ENCODE measurements at regions not wholly inside any gene's neighbourhood (a gene's known extent, or its start where the extent isn't known, plus 50 kb on each side); places are given as distances from the start of the nearest gene placed in this dataset.

DNA sequence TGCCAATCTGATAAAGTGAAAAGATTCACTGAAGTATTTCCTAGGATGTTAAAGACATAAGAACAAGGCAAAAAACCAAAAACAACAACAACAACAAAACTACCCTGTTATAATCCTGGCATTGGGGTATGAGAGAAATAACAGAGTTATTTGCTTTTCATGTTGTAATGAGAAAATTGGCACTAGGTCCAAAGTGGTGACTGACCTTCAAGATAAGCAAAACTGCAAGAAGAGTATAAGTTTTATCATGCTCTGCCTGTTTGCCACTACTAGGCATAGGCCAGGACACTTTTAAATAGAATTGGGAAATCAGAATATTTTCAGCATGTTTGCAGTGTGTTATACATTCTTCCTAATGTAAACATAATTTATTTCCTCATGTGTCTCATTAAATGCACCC lies 140.1 kb upstream of the CPM start:
- H2AK5ac ChIP-seq (ENCODE audit: low read length, severe bottlenecking), result no peak overlapping the region
- H4K8ac ChIP-seq (ENCODE audit: low read length), result no peak overlapping the region
- no peak overlapping the region for H2BK15ac ChIP-seq (ENCODE audit: low read depth, poor library complexity, severe bottlenecking)
- no peaks in the 10 kb centered on the region for H3K36me3 ChIP-seq (ENCODE audit: control insufficient read depth in 1 of 2, insufficient read depth in 2 of 2, low read depth in 1 of 2, low read length in 2 of 2)
- H3K4me1 ChIP-seq (ENCODE audit: control insufficient read depth, insufficient read depth, low read depth, low read length), result peaks cover 3% of the 10 kb centered on the region
- H3K4ac ChIP-seq (ENCODE audit: low read depth in 1 of 2, low read length in 2 of 2), result no peak overlapping the region
- H4K91ac ChIP-seq (ENCODE audit: low read length), result no peak overlapping the region
- H3K4me2 ChIP-seq (ENCODE audit: low read length, poor library complexity, severe bottlenecking), result no peak overlapping the region
- H3K4me3 ChIP-seq (ENCODE audit: insufficient read depth in 1 of 2, low read depth in 1 of 2, low read length in 2 of 2), result no peak overlapping the region
- H2BK5ac ChIP-seq (ENCODE audit: low read depth, low read length, poor library complexity, severe bottlenecking), result no peak overlapping the region
- H3K27me3 ChIP-seq (ENCODE audit: control insufficient read depth in 1 of 2, insufficient read depth in 1 of 2, low read length in 2 of 2), result no peaks in the 10 kb centered on the region
- H3K27ac ChIP-seq (ENCODE audit: low read length, poor library complexity, severe bottlenecking), result no peak overlapping the region
- H3K18ac ChIP-seq (ENCODE audit: low read depth in 1 of 2, low read length in 2 of 2), result no peak overlapping the region
- no peak overlapping the region for H2BK120ac ChIP-seq (ENCODE audit: low read depth, low read length)
- H3K79me1 ChIP-seq (replicated peaks; ENCODE audit: low read length, poor library complexity, severe bottlenecking), result no peaks in the 10 kb centered on the region
- no peak overlapping the region for H3K9ac ChIP-seq (ENCODE audit: low read length)
- no peak overlapping the region for H2BK12ac ChIP-seq (ENCODE audit: low read length in 2 of 2)
- DNase-seq, result no peak
- H3K23ac ChIP-seq (ENCODE audit: low read length in 2 of 2), result no peak overlapping the region
- no peak overlapping the region for H2AFZ ChIP-seq (ENCODE audit: low read depth, low read length)
- no peak overlapping the region for H3K14ac ChIP-seq (ENCODE audit: low read length in 2 of 2)
- H3K9me3 ChIP-seq (ENCODE audit: control insufficient read depth, low read length), result no peaks in the 10 kb centered on the region

- Histone ChIP-seq H3K14ac (ENCODE audit: low read length in 2 of 2) (no peak overlapping the region), H3K4ac (ENCODE audit: low read depth in 1 of 2, low read length in 2 of 2) (no peak overlapping the region), H2AK5ac (ENCODE audit: low read length, severe bottlenecking) (no peak overlapping the region), H3K9ac (ENCODE audit: low read length) (no peak overlapping the region), H3K27ac (ENCODE audit: low read length, poor library complexity, severe bottlenecking) (no peak overlapping the region), H2AFZ (ENCODE audit: low read depth, low read length) (no peak overlapping the region), H3K4me2 (ENCODE audit: low read length, poor library complexity, severe bottlenecking) (no peak overlapping the region), H3K79me1 (replicated peaks; ENCODE audit: low read length, poor library complexity, severe bottlenecking) (no peaks in the 10 kb centered on the region), H3K18ac (ENCODE audit: low read depth in 1 of 2, low read length in 2 of 2) (no peak overlapping the region), H3K27me3 (ENCODE audit: control insufficient read depth in 1 of 2, insufficient read depth in 1 of 2, low read length in 2 of 2) (no peaks in the 10 kb centered on the region), H2BK120ac (ENCODE audit: low read depth, low read length) (no peak overlapping the region), H2BK5ac (ENCODE audit: low read depth, low read length, poor library complexity, severe bottlenecking) (no peak overlapping the region), H2BK15ac (ENCODE audit: low read depth, poor library complexity, severe bottlenecking) (no peak overlapping the region), H2BK12ac (ENCODE audit: low read length in 2 of 2) (no peak overlapping the region), H3K36me3 (ENCODE audit: control insufficient read depth in 1 of 2, insufficient read depth in 2 of 2, low read depth in 1 of 2, low read length in 2 of 2) (no peaks in the 10 kb centered on the region), H4K8ac (ENCODE audit: low read length) (no peak overlapping the region), H3K23ac (ENCODE audit: low read length in 2 of 2) (no peak overlapping the region), H3K9me3 (ENCODE audit: control insufficient read depth, low read length) (no peaks in the 10 kb centered on the region), H3K4me3 (ENCODE audit: insufficient read depth in 1 of 2, low read depth in 1 of 2, low read length in 2 of 2) (no peak overlapping the region), H3K4me1 (ENCODE audit: control insufficient read depth, insufficient read depth, low read depth, low read length) (no peaks in the 10 kb centered on the region), H4K91ac (ENCODE audit: low read length) (no peak overlapping the region)
- 80% methylated on average over 4 of the region's 5 CpGs for WGBS
- DNase-seq, result no peak
Measured at GRCh38 chr12:69074556-69075349, 141.8 kb upstream of the CPM start.

GRCh38 chr12:69083689-69084088 lies 150.7 kb upstream of the CPM start:
- no peak overlapping the region for H2AFZ ChIP-seq (ENCODE audit: low read depth, low read length)
- no peak overlapping the region for H2BK120ac ChIP-seq (ENCODE audit: low read depth, low read length)
- no peak overlapping the region for H3K27ac ChIP-seq (ENCODE audit: low read length, poor library complexity, severe bottlenecking)
- peak; percentile 9 for DNase-seq
- H3K9ac ChIP-seq (ENCODE audit: low read length), result no peak overlapping the region
- H3K23ac ChIP-seq (ENCODE audit: low read length in 2 of 2), result no peak overlapping the region
- no peak overlapping the region for H3K4me3 ChIP-seq (ENCODE audit: insufficient read depth in 1 of 2, low read depth in 1 of 2, low read length in 2 of 2)
- no peaks in the 10 kb centered on the region for H3K4me1 ChIP-seq (ENCODE audit: control insufficient read depth, insufficient read depth, low read depth, low read length)
- no peaks in the 10 kb centered on the region for H3K9me3 ChIP-seq (ENCODE audit: control insufficient read depth, low read length)
- no peak overlapping the region for H3K14ac ChIP-seq (ENCODE audit: low read length in 2 of 2)
- no peaks in the 10 kb centered on the region for H3K79me1 ChIP-seq (replicated peaks; ENCODE audit: low read length, poor library complexity, severe bottlenecking)
- no peak overlapping the region for H4K91ac ChIP-seq (ENCODE audit: low read length)
- no peak overlapping the region for H3K4me2 ChIP-seq (ENCODE audit: low read length, poor library complexity, severe bottlenecking)
- no peaks in the 10 kb centered on the region for H3K36me3 ChIP-seq (ENCODE audit: control insufficient read depth in 1 of 2, insufficient read depth in 2 of 2, low read depth in 1 of 2, low read length in 2 of 2)
- peaks cover 0 to 11% of the 10 kb centered on the region in 2 experiments for H3K27me3 ChIP-seq (ENCODE audit: control insufficient read depth in 1 of 2, insufficient read depth in 1 of 2, low read length in 2 of 2)
- H2BK12ac ChIP-seq (ENCODE audit: low read length in 2 of 2), result no peak overlapping the region
- no peak overlapping the region for H2BK5ac ChIP-seq (ENCODE audit: low read depth, low read length, poor library complexity, severe bottlenecking)
- no peak overlapping the region for H3K18ac ChIP-seq (ENCODE audit: low read depth in 1 of 2, low read length in 2 of 2)
- no peak overlapping the region for H2AK5ac ChIP-seq (ENCODE audit: low read length, severe bottlenecking)
- H3K4ac ChIP-seq (ENCODE audit: low read depth in 1 of 2, low read length in 2 of 2), result no peak overlapping the region
- WGBS, result 27% methylated on average over 5 of the region's 5 CpGs
- H4K8ac ChIP-seq (ENCODE audit: low read length), result no peak overlapping the region
- no peak overlapping the region for H2BK15ac ChIP-seq (ENCODE audit: low read depth, poor library complexity, severe bottlenecking)

- H4K91ac ChIP-seq (ENCODE audit: low read length), result no peak overlapping the region
- H2BK15ac ChIP-seq (ENCODE audit: low read depth, poor library complexity, severe bottlenecking), result no peak overlapping the region
- no peak overlapping the region for H2BK5ac ChIP-seq (ENCODE audit: low read depth, low read length, poor library complexity, severe bottlenecking)
- peaks cover 0 to 14% of the 10 kb centered on the region in 2 experiments for H3K27me3 ChIP-seq (ENCODE audit: control insufficient read depth in 1 of 2, insufficient read depth in 1 of 2, low read length in 2 of 2)
- no peak overlapping the region for H3K27ac ChIP-seq (ENCODE audit: low read length, poor library complexity, severe bottlenecking)
- H3K4me2 ChIP-seq (ENCODE audit: low read length, poor library complexity, severe bottlenecking), result no peak overlapping the region
- no peaks in the 10 kb centered on the region for H3K4me1 ChIP-seq (ENCODE audit: control insufficient read depth, insufficient read depth, low read depth, low read length)
- no peak overlapping the region for H3K4ac ChIP-seq (ENCODE audit: low read depth in 1 of 2, low read length in 2 of 2)
- H3K9ac ChIP-seq (ENCODE audit: low read length), result no peak overlapping the region
- H3K9me3 ChIP-seq (ENCODE audit: control insufficient read depth, low read length), result no peaks in the 10 kb centered on the region
- H3K14ac ChIP-seq (ENCODE audit: low read length in 2 of 2), result no peak overlapping the region
- H4K8ac ChIP-seq (ENCODE audit: low read length), result no peak overlapping the region
- H2BK120ac ChIP-seq (ENCODE audit: low read depth, low read length), result no peak overlapping the region
- no peak for DNase-seq
- no peak overlapping the region for H3K18ac ChIP-seq (ENCODE audit: low read depth in 1 of 2, low read length in 2 of 2)
- H2BK12ac ChIP-seq (ENCODE audit: low read length in 2 of 2), result no peak overlapping the region
- H3K4me3 ChIP-seq (ENCODE audit: insufficient read depth in 1 of 2, low read depth in 1 of 2, low read length in 2 of 2), result no peak overlapping the region
- no peak overlapping the region for H2AFZ ChIP-seq (ENCODE audit: low read depth, low read length)
- no peak overlapping the region for H3K23ac ChIP-seq (ENCODE audit: low read length in 2 of 2)
- no peaks in the 10 kb centered on the region for H3K36me3 ChIP-seq (ENCODE audit: control insufficient read depth in 1 of 2, insufficient read depth in 2 of 2, low read depth in 1 of 2, low read length in 2 of 2)
- H2AK5ac ChIP-seq (ENCODE audit: low read length, severe bottlenecking), result no peak overlapping the region
- no peaks in the 10 kb centered on the region for H3K79me1 ChIP-seq (replicated peaks; ENCODE audit: low read length, poor library complexity, severe bottlenecking)
Measured at GRCh38 chr12:69084816-69085378, 151.9 kb upstream of the CPM start.

All from mesenchymal stem cell (in vitro differentiated cells and primary cell).